ENCODE measurements at regions not wholly inside any gene's neighbourhood (a gene's known extent, or its start where the extent isn't known, plus 50 kb on each side); places are given as distances from the start of the nearest gene placed in this dataset.
A peak's percentile ranks its signal among the peaks of the same experiment; 100 is the strongest.

DNA sequence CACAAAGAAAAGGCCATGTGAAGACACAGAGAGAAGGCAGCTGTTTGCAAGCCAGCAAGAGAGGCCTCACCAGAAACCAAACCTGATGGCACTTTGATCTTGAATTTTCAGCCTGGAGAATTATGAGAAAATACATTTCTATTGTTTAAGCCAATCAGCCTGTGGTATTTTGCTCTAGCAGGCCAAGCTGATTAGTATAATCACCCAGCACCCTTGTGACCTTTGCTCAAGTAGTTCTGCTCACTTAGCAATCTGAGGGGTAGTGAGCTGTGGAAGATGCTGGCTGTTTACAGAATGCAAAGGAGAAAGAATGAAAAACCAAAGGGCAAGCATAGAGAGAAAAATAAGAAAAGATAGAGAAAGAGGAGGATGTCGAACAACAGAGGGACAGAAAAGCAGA, 396.4 kb upstream of the BOD1L1 start (continued):
- TF ChIP-seq EZH2phosphoT487 (IDR thresholded peaks at IDR 0.05; ENCODE audit: borderline replicate concordance, low read depth) (no peak), TEAD4 (IDR thresholded peaks at IDR 0.05; ENCODE audit: borderline replicate concordance, insufficient read depth) (no peak)

DNA sequence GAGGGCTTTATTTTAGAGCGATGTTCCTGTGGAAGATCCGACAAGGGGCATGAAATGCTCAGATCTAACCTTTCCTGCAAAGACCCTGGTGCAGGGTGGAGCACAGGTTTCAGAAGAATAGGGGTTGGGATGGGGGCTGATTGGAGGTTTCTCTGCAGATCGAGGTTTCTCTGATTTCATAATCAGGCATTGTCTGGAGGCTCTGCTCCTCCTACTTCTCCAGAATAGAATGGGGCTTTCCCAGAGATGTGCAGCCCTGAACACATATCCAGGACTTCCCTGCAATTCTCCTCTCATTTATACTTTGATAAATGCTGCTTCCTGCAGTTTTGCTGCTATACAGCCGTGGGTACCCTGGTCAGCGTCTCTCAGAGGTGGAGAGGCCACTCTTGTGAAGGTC, 397.6 kb upstream of the BOD1L1 start:
- Histone ChIP-seq H3K9me2 (no peaks in the 10 kb centered on the region), H3F3A (replicated peaks; ENCODE audit: insufficient read depth) (peaks cover 4% of the 10 kb centered on the region), H3K9me3 (no peaks in the 10 kb centered on the region), H3K4me2 (no peak overlapping the region), H3K27me3 (ENCODE audit: insufficient read depth) (no peaks in the 10 kb centered on the region), H3K36me3 (replicated peaks in 1 of 2; ENCODE audit: control insufficient read depth in 1 of 2, insufficient read depth in 2 of 2, low read length in 1 of 2) (no peaks in the 10 kb centered on the region), H3K27ac (ENCODE audit: low read depth in 2 of 2, low read length in 1 of 2) (no peak overlapping the region), H3K4me3 (ENCODE audit: low read depth in 2 of 2, low read length in 1 of 2) (no peak overlapping the region), H4K20me1 (ENCODE audit: insufficient read depth) (no peaks in the 10 kb centered on the region), H3K9ac (no peak overlapping the region), H2AFZ (ENCODE audit: low read depth) (no peak overlapping the region), H3K79me2 (ENCODE audit: insufficient read depth) (no peaks in the 10 kb centered on the region), H3K4me1 (ENCODE audit: control insufficient read depth in 1 of 2, insufficient read depth in 2 of 2, low read depth in 1 of 2, low read length in 1 of 2) (peaks cover 0 to 10% of the 10 kb centered on the region in 2 experiments; a peak in 1 of 4 replicates)
- no peak for DNase-seq
- 80% methylated on average over 5 of the region's 5 CpGs for WGBS (ENCODE audit: low lambda C conversion rate)
- TF ChIP-seq, protein P1, sequence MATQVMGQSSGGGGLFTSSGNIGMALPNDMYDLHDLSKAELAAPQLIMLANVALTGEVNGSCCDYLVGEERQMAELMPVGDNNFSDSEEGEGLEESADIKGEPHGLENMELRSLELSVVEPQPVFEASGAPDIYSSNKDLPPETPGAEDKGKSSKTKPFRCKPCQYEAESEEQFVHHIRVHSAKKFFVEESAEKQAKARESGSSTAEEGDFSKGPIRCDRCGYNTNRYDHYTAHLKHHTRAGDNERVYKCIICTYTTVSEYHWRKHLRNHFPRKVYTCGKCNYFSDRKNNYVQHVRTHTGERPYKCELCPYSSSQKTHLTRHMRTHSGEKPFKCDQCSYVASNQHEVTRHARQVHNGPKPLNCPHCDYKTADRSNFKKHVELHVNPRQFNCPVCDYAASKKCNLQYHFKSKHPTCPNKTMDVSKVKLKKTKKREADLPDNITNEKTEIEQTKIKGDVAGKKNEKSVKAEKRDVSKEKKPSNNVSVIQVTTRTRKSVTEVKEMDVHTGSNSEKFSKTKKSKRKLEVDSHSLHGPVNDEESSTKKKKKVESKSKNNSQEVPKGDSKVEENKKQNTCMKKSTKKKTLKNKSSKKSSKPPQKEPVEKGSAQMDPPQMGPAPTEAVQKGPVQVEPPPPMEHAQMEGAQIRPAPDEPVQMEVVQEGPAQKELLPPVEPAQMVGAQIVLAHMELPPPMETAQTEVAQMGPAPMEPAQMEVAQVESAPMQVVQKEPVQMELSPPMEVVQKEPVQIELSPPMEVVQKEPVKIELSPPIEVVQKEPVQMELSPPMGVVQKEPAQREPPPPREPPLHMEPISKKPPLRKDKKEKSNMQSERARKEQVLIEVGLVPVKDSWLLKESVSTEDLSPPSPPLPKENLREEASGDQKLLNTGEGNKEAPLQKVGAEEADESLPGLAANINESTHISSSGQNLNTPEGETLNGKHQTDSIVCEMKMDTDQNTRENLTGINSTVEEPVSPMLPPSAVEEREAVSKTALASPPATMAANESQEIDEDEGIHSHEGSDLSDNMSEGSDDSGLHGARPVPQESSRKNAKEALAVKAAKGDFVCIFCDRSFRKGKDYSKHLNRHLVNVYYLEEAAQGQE (IDR thresholded peaks at IDR 0.05; ENCODE audit: low read depth, low read length), result peak; percentile 85
- TF ChIP-seq FOSL2 (IDR thresholded peaks at IDR 0.05; ENCODE audit: borderline replicate concordance, low read depth) (no peak), RAD21 (IDR thresholded peaks at IDR 0.05; ENCODE audit: low read length) (no peak), YY1 (IDR thresholded peaks at IDR 0.05; ENCODE audit: low read depth) (no peak), POLR2AphosphoS5 (IDR thresholded peaks at IDR 0.05; ENCODE audit: low read depth, low read length) (no peak)
- ChIA-PET POLR2A (no interaction called here), CTCF (interaction anchor here (1.0 to 1.4 kb wide), 2 partner anchors 13 to 368 kb away, joined by 3 read pairs; no protein-coding TSS in a partner anchor)

DNA sequence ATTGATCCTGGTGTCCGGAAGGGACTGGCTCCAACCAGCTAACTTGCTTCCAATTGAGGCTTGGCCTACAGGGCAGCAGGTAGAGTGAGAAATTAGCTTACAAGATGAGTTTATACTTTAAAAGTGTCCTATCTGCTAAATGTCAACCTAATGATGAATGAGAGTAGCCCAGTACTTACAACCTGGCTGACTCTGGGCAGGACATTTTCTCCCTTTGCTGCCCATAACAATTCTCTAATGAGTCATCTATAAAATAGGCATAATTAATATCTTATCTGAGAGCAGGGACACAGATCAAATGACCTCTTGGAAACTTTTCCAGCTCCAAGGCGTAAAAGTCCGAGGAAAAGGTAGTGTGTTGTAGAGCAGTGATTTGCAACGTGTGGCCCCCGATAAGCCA, 398.4 kb upstream of the BOD1L1 start:
- Histone ChIP-seq H3K79me2 (ENCODE audit: insufficient read depth) (no peaks in the 10 kb centered on the region), H2AFZ (ENCODE audit: low read depth) (no peak overlapping the region), H3K36me3 (replicated peaks in 1 of 2; ENCODE audit: control insufficient read depth in 1 of 2, insufficient read depth in 2 of 2, low read length in 1 of 2) (no peaks in the 10 kb centered on the region), H3K4me2 (no peak overlapping the region), H3K27me3 (ENCODE audit: insufficient read depth) (no peaks in the 10 kb centered on the region), H3K4me1 (ENCODE audit: control insufficient read depth in 1 of 2, insufficient read depth in 2 of 2, low read depth in 1 of 2, low read length in 1 of 2) (peaks cover 0 to 10% of the 10 kb centered on the region in 2 experiments; a peak in 1 of 4 replicates), H3K4me3 (ENCODE audit: low read depth in 2 of 2, low read length in 1 of 2) (no peak overlapping the region), H3K9me2 (no peaks in the 10 kb centered on the region), H3K9me3 (no peaks in the 10 kb centered on the region), H3K9ac (no peak overlapping the region), H3K27ac (ENCODE audit: low read depth in 2 of 2, low read length in 1 of 2) (no peak overlapping the region), H3F3A (replicated peaks; ENCODE audit: insufficient read depth) (peaks cover 4% of the 10 kb centered on the region), H4K20me1 (ENCODE audit: insufficient read depth) (no peaks in the 10 kb centered on the region)
- TF ChIP-seq GATA2 (CRISPR knock-in tag; IDR thresholded peaks at IDR 0.05), result no peak
- TF ChIP-seq TCF12 (IDR thresholded peaks at IDR 0.05), result no peak
- TF ChIP-seq RAD21 (IDR thresholded peaks at IDR 0.05; ENCODE audit: low read length), result no peak
- TF ChIP-seq NFIC (IDR thresholded peaks at IDR 0.05; ENCODE audit: borderline replicate concordance), result no peak
- TF ChIP-seq JUND (IDR thresholded peaks at IDR 0.05), result no peak
- no peak for TF ChIP-seq RCOR1 (IDR thresholded peaks at IDR 0.05; ENCODE audit: low read length)
- TF ChIP-seq, protein P2, sequence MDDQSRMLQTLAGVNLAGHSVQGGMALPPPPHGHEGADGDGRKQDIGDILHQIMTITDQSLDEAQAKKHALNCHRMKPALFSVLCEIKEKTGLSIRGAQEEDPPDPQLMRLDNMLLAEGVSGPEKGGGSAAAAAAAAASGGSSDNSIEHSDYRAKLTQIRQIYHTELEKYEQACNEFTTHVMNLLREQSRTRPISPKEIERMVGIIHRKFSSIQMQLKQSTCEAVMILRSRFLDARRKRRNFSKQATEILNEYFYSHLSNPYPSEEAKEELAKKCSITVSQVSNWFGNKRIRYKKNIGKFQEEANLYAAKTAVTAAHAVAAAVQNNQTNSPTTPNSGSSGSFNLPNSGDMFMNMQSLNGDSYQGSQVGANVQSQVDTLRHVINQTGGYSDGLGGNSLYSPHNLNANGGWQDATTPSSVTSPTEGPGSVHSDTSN (IDR thresholded peaks at IDR 0.05), result 0 out of 2 replicates have a peak, but pooled peaks have one; percentile 17
- TF ChIP-seq, protein P3, sequence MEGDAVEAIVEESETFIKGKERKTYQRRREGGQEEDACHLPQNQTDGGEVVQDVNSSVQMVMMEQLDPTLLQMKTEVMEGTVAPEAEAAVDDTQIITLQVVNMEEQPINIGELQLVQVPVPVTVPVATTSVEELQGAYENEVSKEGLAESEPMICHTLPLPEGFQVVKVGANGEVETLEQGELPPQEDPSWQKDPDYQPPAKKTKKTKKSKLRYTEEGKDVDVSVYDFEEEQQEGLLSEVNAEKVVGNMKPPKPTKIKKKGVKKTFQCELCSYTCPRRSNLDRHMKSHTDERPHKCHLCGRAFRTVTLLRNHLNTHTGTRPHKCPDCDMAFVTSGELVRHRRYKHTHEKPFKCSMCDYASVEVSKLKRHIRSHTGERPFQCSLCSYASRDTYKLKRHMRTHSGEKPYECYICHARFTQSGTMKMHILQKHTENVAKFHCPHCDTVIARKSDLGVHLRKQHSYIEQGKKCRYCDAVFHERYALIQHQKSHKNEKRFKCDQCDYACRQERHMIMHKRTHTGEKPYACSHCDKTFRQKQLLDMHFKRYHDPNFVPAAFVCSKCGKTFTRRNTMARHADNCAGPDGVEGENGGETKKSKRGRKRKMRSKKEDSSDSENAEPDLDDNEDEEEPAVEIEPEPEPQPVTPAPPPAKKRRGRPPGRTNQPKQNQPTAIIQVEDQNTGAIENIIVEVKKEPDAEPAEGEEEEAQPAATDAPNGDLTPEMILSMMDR (IDR thresholded peaks at IDR 0.05), result no peak
- CTCF ChIA-PET, result interaction anchor here (0.8 kb wide), 1 partner anchor 9 kb away, joined by 3 read pairs; no protein-coding TSS in a partner anchor
- POLR2A ChIA-PET, result no interaction called here
- WGBS (ENCODE audit: low lambda C conversion rate), result 100% methylated on average over 5 of the region's 5 CpGs
- DNase-seq, result no peak

Data from SK-N-SH (cell line).